DND-41 (cell line): ENCODE measurements at regions not wholly inside any gene's neighbourhood (a gene's known extent, or its start where the extent isn't known, plus 50 kb on each side); places are given as distances from the start of the nearest gene placed in this dataset.
A peak's percentile ranks its signal among the peaks of the same experiment; 100 is the strongest.

Experiments used
- CTCF ChIP-seq: IDR thresholded peaks from 2 replicates; pipeline ENCODE4 v1.5.1; 2012; ENCODE audit warnings: borderline replicate concordance, low read length, moderate library complexity, mild to moderate bottlenecking; ENCODE audit not compliant: poor library complexity, severe bottlenecking; ENCODE audit errors: extremely low read depth
- EZH2 ChIP-seq: IDR thresholded peaks from 3 replicates; pipeline ENCODE4 v1.6.1; 2012; ENCODE audit warnings: borderline replicate concordance, low read depth, mild to moderate bottlenecking, moderate library complexity, low read length, inconsistent platforms; ENCODE audit not compliant: severe bottlenecking

- TF ChIP-seq CTCF (peak; percentile 40), EZH2 (no peak)
These were observed 129.5 kb downstream of the LARP7 start for GRCh38 chr4:112766422-112766821.
